Osteoblast (primary cell): ENCODE measurements at regions not wholly inside any gene's neighbourhood (a gene's known extent, or its start where the extent isn't known, plus 50 kb on each side); places are given as distances from the start of the nearest gene placed in this dataset.

ENCODE experiments used
- DNase-seq: peaks from one replicate; pipeline ENCODE4 v3.0.0; 2011; ENCODE audit warnings: low spot score, mixed read lengths; ENCODE audit not compliant: insufficient read length; ENCODE audit errors: missing footprints
- H2AFZ ChIP-seq: 2 replicates; pipeline ENCODE4 v1.6.0; 2011; ENCODE audit warnings: mild to moderate bottlenecking, low read length
- H3K27ac ChIP-seq: 2 replicates; pipeline ENCODE4 v1.5.1; 2011; ENCODE audit warnings: mild to moderate bottlenecking, low read depth, low read length, moderate library complexity
- H3K27me3 ChIP-seq: 2 replicates; pipeline ENCODE4 v1.6.0; 2012; ENCODE audit warnings: mild to moderate bottlenecking, control low read depth, inconsistent platforms, low read length, moderate library complexity; ENCODE audit not compliant: insufficient read depth
- H3K36me3 ChIP-seq: 2 replicates; pipeline ENCODE4 v1.5.1; 2011; ENCODE audit warnings: mild to moderate bottlenecking, low read length, control low read depth, moderate library complexity; ENCODE audit not compliant: insufficient read depth
- H3K4me1 ChIP-seq: 2 replicates; pipeline ENCODE4 v1.5.1; 2011; ENCODE audit warnings: mild to moderate bottlenecking, low read length, control low read depth, moderate library complexity; ENCODE audit not compliant: insufficient read depth
- H3K4me2 ChIP-seq: 2 replicates; pipeline ENCODE4 v1.6.0; 2011; ENCODE audit warnings: mild to moderate bottlenecking, low read length; ENCODE audit not compliant: insufficient read depth
- H3K4me3 ChIP-seq: fragments of 200-600 bp; sonication (generic); 3 replicates; pipeline ENCODE4 v1.5.1; 2012; ENCODE audit warnings: mild to moderate bottlenecking, low read length, inconsistent platforms; ENCODE audit not compliant: insufficient read depth
- H3K79me2 ChIP-seq: 2 replicates; pipeline ENCODE4 v1.6.0; 2012; ENCODE audit warnings: mild to moderate bottlenecking, low read length, control low read depth, inconsistent platforms; ENCODE audit not compliant: insufficient read depth
- H3K9me3 ChIP-seq: 2 replicates; pipeline ENCODE4 v1.5.1; 2011; ENCODE audit warnings: low read depth, low read length, control low read depth
- H4K20me1 ChIP-seq: 2 replicates; pipeline ENCODE4 v1.6.0; 2012; ENCODE audit warnings: mild to moderate bottlenecking, low read length, control low read depth; ENCODE audit not compliant: insufficient read depth
- CTCF ChIP-seq: IDR thresholded peaks from 2 replicates; pipeline ENCODE4 v1.5.1; 2011; ENCODE audit warnings: mild to moderate bottlenecking, low read depth, low read length, moderate library complexity; ENCODE audit errors: extremely low read depth

- no peak overlapping the region for H3K4me3 ChIP-seq
- DNase-seq: no peak
- H3K27ac ChIP-seq: no peak overlapping the region
- H3K4me2 ChIP-seq: no peak overlapping the region
- no peaks in the 10 kb centered on the region for H3K27me3 ChIP-seq
- H2AFZ ChIP-seq: no peak overlapping the region
- peaks cover 14% of the 10 kb centered on the region for H3K4me1 ChIP-seq
- no peak for TF ChIP-seq CTCF
- H3K79me2 ChIP-seq: no peaks in the 10 kb centered on the region
- H4K20me1 ChIP-seq: peaks cover 4% of the 10 kb centered on the region
- H3K9me3 ChIP-seq: no peaks in the 10 kb centered on the region
- H3K36me3 ChIP-seq: no peaks in the 10 kb centered on the region
These were observed 83.5 kb downstream of the SLC25A47 start for GRCh38 chr14:100406505-100407131.

- H2AFZ ChIP-seq: no peak overlapping the region
- no peaks in the 10 kb centered on the region for H3K27me3 ChIP-seq
- H3K4me1 ChIP-seq: peaks cover 14% of the 10 kb centered on the region
- no peak overlapping the region for H3K4me3 ChIP-seq
- H3K36me3 ChIP-seq: no peaks in the 10 kb centered on the region
- no peaks in the 10 kb centered on the region for H3K9me3 ChIP-seq
- H3K4me2 ChIP-seq: no peak overlapping the region
- peak overlapping the region; percentile 75 for H3K27ac ChIP-seq
- no peak for TF ChIP-seq CTCF
- no peak for DNase-seq
- no peaks in the 10 kb centered on the region for H3K79me2 ChIP-seq
- H4K20me1 ChIP-seq: peaks cover 4% of the 10 kb centered on the region
These were observed 84.4 kb downstream of the SLC25A47 start for GRCh38 chr14:100407376-100408102.

GRCh38 chr14:100408350-100409002, 85.3 kb downstream of the SLC25A47 start:
- peak; percentile 94 for DNase-seq
- Histone ChIP-seq H3K9me3 (no peaks in the 10 kb centered on the region), H3K4me1 (peaks cover 14% of the 10 kb centered on the region), H3K27ac (peak overlapping the region; percentile 75), H4K20me1 (peaks cover 4% of the 10 kb centered on the region), H3K27me3 (no peaks in the 10 kb centered on the region), H3K36me3 (no peaks in the 10 kb centered on the region), H3K4me2 (no peak overlapping the region), H3K4me3 (no peak overlapping the region), H3K79me2 (no peaks in the 10 kb centered on the region), H2AFZ (no peak overlapping the region)
- no peak for TF ChIP-seq CTCF

GRCh38 chr14:100409003-100409360, 85.8 kb downstream of the SLC25A47 start:
- Histone ChIP-seq H3K27ac (peak overlapping the region; percentile 75), H2AFZ (no peak overlapping the region), H3K4me2 (no peak overlapping the region), H3K9me3 (no peaks in the 10 kb centered on the region), H3K79me2 (no peaks in the 10 kb centered on the region), H3K27me3 (no peaks in the 10 kb centered on the region), H4K20me1 (no peaks in the 10 kb centered on the region), H3K4me1 (peaks cover 14% of the 10 kb centered on the region), H3K36me3 (no peaks in the 10 kb centered on the region), H3K4me3 (no peak overlapping the region)
- DNase-seq: no peak
- no peak for TF ChIP-seq CTCF
